ENCODE measurements at regions not wholly inside any gene's neighbourhood (a gene's known extent, or its start where the extent isn't known, plus 50 kb on each side); places are given as distances from the start of the nearest gene placed in this dataset.

DNA sequence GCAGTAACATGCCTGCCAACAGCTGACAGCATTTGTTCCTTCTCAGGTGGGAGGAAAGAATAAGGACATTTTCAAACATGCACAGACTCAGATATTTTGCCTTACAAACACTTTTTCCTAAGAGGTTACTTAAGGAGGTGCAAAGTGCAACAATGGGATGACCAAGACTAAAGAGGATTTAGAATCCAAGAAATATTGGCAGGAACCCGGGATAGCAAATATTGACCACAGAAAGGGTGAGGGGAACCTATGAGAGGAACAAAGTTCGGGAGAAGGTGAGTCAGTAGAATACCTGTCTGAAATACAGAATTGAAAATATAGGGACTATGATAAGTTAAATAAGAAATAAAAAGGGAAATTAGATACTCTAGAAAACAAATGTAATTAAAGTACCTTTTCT is 321.9 kb upstream of the EMCN start:
- DNase-seq, result no peak

DNA sequence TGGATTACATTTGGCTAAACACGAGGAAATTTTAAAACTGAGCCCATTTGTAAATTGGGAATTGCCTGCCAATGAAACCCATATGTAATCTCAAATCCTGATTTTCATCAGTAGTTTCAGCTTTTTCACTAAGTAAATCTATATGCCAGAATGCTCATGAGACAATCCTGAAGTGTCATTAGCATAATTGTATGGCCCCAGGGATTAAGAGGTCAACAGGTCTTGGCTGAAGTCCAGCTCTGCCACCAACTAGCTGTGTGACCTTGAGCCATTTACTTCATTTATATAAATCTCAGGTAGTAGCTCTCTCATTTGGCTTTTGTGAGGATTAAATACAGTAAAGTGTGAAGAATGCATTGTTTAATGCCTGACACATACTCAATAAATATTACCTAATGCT is 320.5 kb upstream of the EMCN start:
- no peak for DNase-seq

DNA sequence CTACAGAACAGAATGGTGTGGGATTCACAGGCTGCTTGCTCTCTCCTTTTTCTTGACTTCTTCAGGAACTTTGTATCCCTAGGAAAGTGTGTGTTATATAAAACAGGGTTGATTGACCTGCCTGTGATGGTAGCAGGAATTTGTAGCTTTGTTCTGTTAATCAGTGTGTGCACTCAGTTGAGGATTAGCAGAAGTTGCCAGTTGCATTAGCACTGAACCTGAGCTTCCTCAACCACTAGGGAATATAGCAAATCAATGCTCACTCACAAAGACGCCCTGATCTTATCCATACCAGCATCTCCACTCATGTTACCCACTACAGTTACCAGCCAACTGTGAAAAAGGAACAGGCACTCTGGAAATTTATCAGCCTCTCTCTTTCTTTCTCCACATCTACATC is 319.1 kb upstream of the EMCN start:
- no peak for DNase-seq

DNA sequence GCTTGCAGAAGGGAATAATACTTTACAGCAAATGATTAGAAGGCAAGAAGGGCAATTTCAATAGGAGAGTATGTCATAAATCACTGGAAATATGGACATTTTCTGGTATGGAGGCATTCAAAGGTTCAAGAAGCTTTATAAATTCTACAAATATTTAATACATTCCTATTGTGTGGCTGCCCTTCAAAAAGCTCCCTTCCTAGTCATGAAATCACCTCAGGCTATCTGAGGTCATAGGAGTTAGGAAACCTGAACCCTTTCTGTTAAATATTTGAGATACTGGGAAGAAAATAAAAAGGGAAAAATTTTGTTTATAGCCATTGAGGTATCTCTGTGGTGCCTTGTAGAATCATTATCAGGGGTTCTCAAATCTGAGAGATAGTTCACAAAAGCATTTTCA is 316.8 kb upstream of the EMCN start:
- no peak for DNase-seq

DNA sequence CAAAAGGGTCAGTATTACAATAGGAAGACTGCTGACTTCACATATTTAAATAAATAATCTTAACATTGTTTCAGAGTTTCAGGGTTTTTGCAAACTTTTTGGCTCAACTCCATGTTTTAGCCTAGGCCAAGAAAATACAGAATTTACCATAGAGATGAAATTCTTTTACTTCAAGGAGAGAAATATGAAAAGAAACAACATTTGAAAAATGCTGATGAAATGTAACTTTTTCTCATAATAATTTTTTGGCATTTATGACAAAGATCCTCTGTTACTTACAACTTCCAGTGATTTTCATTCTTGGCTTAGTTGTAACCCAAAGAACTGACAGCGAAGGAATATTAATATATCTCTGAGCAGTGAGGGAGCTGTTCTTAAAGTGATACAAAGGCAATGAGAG is 316.1 kb upstream of the EMCN start:
- DNase-seq, result no peak

DNA sequence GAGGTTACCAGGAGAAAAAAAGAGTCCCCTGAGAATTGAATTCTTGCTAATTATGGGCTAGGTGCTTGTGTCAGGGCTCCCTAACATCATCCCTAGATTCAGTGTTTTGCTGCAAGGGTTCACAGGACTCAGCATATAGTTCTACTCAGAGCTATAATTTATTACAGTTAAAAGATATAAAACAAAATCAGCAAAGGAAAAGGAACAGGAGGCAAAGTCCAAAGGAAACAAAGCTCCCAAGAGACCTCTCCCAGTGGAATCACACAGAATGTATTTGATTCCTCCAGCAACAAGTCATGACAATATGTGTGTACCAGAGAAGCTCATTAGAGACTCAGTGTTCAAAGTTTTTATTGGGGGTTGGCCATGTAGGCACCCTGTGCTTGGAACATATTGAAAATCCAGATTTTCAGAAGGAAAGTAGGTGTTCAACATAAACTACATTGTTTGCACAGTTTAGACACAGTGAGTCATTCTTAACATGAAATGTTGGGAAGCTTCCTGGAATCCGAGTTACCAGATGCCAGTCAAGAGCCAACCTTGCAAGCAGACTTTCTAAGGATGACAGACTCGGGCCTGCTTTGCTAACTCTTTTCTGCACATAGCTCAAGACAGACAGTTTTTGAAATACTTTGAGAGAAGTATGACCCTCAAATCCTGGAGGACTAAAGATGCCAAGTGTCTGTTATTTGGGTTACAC is 311.3 kb upstream of the EMCN start:
- DNase-seq, result peak; percentile 2

DNA sequence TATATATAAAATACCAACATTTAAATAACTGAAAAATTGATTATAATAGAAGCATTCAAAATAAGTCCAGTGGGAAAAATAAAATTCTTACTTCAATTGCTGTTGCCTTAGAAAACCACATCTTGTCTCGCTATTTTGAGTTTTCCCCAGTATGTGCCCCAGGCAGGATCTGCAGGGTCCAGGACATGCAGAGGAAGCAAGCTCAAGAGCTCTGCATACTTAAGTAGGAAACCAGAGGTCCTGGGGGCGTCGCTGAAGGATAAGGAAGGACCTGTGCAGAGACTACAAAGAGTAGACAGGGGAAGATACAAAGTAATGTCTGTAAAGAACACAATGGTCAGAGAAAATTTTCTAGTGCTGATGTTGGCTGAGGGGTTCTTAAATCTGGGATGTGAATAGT is 310.5 kb upstream of the EMCN start:
- no peak for DNase-seq

DNA sequence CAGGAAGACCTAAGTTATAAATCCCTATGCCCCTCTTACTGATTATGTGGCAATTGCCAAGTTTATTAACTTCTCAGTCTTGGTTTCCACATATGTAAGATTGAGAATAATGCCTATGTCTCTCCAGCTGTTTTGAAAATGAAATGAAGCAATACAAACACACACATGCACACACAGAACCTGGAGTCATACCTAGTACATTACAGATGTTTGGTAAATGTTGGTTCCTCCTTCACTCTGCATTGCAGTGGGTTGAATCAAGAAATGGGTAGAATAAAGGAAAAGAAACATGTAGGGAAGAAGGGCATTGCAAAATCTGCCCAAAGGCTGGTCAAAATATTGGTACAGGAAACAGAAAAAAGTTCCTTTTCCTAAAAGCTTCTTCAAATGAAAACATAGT is 309.9 kb upstream of the EMCN start:
- DNase-seq, result no peak

DNA sequence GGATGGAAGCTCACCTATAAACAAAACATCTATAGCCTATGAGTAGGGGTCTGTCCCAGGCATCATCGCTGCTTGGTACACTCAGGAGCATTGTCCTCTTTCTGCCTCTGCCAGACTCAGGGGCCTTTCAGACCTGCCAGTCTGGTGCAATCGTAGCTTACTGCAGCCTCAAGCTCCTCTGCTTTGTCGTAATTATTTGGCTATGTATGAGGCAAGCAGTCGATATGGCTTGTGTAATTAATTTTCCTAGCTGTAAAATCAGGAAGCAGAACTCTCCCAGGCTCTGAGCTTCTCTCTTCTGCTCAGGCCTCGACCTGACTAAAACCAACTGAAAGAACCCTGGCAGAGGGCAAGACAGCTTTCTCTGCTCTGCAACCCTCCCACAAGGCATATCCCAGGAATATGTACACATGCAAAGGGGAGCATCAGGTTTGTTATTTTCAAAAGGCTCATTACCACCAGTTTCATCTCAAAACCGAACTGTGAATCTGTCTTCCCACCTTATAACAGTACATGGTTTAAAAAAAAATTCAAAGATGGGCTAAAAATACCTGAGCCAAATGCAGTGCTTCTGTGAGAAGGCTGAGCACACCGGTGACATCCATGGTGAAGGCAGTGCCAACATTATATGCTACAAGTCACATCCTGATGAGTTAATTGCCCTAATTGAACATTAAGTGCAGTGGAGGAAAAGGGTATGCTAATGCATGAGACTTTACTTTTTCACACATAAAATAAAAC is 309.2 kb upstream of the EMCN start:
- DNase-seq, result no peak

DNA sequence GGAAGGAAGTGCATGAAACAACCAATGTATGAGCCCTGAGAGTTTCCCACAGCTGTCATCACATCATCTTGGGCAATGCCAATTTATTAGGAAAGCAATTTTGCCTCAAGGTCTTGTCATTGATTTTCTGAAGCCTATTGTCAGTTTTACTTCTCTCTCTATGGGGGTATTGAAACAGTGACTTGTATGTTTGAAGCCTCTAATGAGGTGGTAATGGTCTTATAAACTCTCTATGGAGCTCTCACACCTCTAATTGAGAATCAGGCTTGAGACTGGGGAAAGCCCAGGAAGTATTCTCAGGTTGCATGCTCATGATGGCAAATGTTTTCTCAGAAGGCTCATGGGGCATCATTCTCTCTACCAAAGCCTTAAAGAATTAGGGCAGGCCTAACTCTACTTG is 308.2 kb upstream of the EMCN start:
- no peak for DNase-seq

DNA sequence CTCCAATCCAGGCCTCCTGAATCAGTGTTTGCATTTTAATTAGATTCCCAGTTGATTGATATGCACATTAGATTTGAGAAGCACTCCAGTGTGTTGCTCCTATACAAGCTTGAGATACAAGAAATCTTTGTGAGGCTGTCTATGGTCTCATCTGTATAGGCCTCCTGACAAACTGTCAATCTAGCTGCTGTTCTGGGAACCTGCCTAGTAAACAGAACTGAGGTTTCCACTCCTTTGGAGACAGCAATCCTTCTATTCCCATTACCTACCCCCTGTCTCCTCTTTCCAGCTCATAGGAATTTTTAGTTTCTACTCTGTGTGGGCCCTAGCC is 306.1 kb upstream of the EMCN start:
- DNase-seq, result no peak

DNA sequence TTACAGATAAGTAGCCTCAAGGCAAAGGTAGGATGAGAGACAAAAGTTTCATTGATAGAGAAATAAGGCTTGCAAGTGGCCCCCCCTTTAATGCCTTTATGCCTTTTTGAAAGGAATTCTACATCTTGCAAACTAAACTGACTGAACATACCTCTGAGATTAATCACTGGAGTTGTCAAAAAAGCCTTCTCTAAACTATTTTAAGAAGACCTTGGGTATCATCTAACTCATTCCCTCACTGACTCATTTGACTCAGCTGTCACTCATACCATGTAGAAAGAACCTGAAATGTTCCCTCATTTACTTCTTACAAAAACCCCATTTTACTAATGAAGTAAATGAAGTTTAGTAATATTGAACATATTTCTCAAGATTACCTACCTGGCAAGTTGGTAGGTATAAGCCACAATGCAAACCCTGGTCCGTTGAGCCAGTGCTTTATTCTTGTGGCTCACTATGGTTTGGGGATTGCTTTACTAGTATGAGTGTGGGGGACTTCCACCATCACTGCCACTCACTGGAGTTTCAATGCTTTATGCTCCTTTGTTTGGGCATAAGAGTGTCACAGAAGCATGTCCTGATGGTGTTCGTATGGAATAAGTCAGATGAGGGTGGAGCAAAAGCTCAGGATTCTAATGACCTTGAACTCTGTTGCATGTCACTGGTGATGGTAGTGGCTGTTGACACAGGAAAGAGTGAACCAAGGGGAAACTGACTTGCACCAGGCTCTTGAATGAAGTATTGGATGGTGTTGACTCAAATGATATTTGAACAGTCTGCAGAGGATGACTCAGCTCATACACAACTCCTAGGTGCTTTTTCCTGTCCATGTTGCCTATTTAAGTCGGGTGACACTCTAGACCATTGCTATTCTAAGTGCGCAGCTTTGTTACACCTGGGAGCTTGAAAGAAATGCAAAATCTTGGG is 305.5 kb upstream of the EMCN start:
- peak; percentile 38 for DNase-seq

DNA sequence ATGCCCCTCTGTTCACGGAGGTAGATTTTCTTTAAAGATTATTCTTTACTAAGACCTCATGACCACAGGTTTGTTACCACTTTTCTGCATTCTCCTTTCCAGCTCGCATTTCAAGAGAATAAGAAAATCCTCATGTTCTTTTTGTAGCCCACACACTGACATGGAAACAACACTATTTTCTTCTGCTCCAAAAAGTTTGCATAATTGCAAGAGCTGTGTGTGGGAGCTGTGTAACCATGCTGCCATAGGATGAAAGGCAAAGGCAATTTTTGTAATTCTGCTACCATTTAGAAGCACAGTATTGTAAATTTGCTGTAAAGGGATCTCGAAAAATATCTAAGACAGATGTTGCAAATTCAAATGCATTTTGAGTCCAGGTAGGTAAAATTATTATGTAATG is 302.4 kb upstream of the EMCN start:
- no peak for DNase-seq

DNA sequence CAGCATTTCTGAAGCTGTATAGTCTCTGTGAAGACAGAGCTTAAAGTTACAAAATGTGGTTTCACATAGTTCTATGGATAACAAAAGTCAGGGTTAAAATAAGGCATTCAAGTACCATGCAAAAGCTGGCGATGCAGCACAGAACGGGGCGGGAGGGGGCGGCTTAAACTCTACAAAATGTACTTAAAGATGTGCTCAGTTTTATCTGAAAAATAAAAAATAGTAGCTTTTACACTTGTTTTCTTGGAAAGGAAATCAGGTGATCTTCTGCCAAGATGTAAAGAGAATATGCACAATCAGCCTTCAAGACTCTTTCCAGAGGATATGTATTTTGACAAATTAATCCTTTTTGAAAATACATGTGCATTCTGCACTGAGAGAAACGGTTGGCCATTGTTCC is 301.7 kb upstream of the EMCN start:
- DNase-seq, result no peak

DNA sequence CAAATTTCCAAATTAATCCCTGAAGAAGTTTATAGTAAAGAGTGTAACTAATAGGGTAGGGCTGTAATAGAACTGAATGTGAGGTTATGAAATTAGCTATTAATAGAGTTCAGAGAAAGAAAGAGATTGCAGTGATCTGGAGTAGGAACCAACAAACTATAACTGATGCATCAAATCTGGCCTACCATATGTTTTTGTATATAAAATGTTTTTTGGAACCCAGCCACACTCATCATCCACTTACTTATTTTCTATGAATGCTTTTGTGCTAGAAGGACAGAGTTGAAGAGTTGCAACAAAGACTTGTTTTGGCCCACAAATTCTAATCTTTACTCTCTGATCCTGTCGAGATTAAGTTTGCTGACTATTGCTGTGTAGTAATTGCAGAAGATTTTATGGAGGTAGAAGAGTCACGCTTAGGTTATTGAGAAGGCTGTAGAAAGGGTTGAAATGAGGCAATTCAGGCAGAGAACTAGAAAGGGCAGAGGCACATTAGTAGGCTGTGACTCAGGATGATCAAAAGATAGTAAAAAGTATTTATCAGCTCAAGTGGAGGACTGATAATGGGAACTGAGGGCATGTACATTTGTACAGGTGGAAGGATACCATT is 298.7 kb upstream of the EMCN start:
- no peak for DNase-seq

DNA sequence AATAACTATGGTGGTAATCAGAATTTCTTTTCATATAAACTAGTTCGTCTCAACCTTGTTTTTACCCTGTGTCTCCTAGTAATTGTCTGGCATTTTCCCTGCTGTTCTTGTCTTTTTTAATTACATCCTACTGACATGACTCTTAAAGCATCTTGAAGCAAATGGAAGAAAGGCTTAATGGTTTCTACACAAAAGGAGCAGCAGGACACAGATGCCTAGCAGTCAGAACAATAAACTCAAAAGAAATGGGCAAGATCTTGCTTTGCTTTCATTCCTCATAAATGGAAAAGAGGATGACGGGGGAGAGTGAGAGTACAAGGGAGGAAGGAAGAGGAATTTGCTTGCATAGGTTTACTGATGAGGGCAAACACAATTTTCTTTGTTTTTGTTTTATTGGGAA is 293.2 kb upstream of the EMCN start:
- no peak for DNase-seq

DNA sequence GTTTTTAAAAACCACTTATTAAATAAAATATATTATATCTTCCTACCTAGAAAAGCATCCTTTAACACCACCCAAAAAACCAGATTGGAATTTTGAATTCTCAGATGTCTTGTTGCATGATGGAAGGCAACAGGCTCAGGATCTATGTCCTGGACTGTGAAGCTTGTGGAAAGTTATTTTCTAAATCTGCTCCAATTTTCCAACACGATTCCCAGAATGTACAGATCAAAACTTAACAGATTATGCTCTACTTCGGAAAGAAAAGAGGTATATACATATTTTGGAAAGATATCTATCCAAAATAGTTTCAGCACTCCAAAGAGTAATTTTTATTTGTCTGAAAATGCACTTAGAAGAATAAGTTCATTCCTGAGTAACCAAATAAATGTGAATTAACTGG is 291.7 kb upstream of the EMCN start:
- DNase-seq, result no peak

DNA sequence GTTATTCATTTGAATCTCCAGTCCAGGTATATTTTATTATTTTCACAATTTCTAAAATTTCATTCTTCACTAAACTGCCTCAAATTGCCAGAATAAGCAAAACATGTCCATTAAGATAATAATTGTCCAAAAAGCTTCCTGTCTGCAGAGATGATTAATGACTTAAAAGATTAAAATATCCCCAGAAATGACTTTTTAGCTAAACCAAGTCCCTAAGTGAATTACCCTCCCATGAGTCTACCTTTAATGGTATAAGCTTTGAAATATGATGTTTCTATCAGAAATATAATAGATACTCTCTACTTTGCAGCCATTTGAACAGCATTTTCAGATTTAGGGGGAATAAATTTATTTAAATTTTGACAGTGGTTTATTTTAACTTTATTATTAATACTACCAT is 289.2 kb upstream of the EMCN start:
- DNase-seq, result no peak

DNA sequence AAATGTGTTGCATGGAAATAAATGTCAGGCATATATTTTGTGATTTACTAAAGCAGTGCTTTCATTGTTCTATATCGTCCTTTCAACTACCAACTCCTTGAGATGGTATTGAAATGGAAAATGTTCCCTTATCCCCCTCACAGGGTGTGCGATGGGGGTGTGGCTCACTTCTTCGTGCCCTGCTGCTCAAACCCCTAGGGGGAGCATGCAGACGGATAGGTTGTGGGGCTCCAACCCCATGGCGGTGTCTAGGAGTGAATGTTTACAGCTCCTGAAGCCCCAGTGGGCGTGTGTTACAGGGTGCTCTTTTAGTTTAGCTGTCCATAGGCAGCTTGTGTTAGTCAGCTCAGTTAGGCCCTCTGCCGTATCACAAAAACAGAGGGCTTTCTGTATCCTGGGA is 287.7 kb upstream of the EMCN start:
- DNase-seq, result no peak

DNA sequence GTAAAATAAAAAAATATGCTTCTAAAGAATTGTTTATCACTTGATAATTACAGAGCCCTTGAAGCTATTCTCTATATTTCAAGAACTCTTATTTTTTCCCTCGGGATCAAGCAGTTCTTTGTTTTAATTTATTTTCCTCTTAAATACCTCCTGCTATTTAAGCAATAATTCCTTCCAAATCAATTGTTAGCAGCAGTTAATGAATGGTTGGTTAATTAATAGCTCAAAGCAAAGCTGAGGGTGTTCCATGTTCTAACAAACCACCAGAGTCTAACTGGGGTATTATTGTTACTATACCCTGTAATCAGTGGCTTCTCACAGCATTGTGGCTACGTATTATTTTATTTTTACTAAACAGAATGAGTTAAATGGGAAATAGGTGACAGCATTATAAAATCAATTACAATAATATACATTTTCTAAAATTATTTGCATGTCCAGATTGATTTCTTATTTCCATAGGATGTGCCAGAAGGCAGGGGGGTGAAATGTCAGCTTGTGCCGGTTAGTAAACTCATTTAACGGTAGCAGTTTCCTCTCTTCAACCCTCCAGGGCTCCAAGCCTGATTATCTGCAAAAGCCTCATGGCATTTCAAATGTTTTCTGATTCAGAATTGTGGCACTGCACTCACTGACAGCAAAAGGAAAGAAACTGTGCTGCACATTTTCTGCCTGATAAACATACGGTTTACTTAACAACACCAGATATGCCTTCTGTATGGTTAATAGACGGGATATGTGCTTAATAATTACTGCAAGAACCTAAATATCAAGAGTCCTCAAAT is 286.9 kb upstream of the EMCN start:
- DNase-seq, result no peak

DNA sequence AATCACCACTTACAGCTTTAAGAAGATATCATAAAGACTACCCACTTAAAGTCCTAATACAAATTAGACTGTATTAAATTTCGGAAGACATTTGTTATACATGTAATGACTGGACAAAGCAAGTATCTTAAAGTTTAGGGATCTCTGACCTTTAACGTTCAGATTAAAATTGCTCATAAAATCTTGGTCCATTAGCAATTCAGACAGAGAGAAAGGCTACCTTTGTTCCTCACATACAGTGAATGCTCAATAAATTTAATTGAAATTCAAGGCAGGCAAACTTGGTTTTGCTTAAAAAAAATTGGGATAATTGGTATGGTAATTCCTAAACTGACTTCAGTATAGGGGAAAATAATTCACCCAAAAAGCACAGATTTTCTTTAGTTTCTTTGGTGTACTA is 285.9 kb upstream of the EMCN start:
- no peak for DNase-seq

DNA sequence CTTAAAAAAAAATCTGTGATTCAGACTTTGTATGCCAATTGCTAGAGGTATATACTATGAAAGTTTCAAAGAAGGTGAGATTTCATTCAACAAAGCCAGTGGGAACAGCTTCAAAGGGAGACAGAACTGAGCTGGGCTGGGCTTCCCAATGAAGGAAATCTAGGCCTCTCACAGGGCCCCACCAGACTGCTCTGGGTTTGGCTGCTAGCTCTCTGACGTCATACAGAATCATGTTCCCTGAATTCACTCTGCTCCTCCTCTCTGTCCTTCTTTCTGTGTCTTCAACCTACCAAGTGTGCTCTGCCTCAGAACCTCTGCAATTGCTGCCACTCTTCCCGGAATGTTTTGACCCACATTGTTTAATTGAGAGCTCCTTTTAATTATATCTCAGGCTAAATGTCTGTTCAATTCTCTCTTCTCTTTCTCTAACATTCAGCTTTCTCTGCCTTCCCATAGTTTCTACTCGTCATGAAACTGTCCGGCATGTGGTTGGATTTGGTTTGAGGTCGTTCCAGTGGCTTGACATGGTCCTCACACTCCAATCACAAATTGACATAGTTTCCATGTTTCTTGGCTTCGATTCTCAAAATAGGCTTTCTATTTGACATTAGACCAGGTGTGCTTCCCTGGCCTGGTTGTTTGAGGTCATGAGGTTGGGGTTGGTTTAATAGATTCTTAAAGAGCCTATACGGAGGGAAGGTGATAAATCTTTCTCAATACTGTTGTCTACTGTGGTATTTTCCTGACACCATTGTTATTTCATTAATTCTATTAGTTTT is 282.1 kb upstream of the EMCN start:
- no peak for DNase-seq
